SK-N-SH treated with all-trans-retinoic acid at 6 μM for 48 hours (cell line): ENCODE measurements at regions not wholly inside any gene's neighbourhood (a gene's known extent, or its start where the extent isn't known, plus 50 kb on each side); places are given as distances from the start of the nearest gene placed in this dataset.

Source experiments
- ARNTL ChIP-seq: fragments of 450-650 bp; formaldehyde crosslinking; IDR thresholded peaks from 2 replicates; pipeline ENCODE4 v1.5.0; 2020; ENCODE audit warnings: low read depth, mild to moderate bottlenecking, moderate library complexity, borderline replicate concordance
- BACH2 ChIP-seq: fragments of 250-450 bp; sonication (Bioruptor Pico); IDR thresholded peaks from 2 replicates; pipeline ENCODE4 v1.9.0; 2021; ENCODE audit warnings: mild to moderate bottlenecking, borderline replicate concordance
- CREB5 ChIP-seq: fragments of 250-450 bp; sonication (Bioruptor Pico); IDR thresholded peaks from 2 replicates; pipeline ENCODE4 v1.5.1; 2020; ENCODE audit warnings: low read depth, mild to moderate bottlenecking, moderate library complexity
- CSDC2 ChIP-seq: fragments of 250-450 bp; sonication (Bioruptor Pico); IDR thresholded peaks from 2 replicates; pipeline ENCODE4 v1.5.0; 2020; ENCODE audit warnings: mild to moderate bottlenecking, moderate library complexity
- ESRRG ChIP-seq: fragments of 250-450 bp; sonication (Bioruptor Pico); IDR thresholded peaks from 2 replicates; pipeline ENCODE4 v1.6.1; 2021; ENCODE audit warnings: mild to moderate bottlenecking
- OSR1 ChIP-seq: fragments of 250-450 bp; sonication (Bioruptor Pico); IDR thresholded peaks from 2 replicates; pipeline ENCODE4 v1.8.0; 2022; ENCODE audit warnings: moderate library complexity, mild to moderate bottlenecking, inconsistent platforms
- PATZ1 ChIP-seq: fragments of 250-450 bp; sonication (Bioruptor Pico); IDR thresholded peaks from 2 replicates; pipeline ENCODE4 v1.8.0; 2020; ENCODE audit warnings: mild to moderate bottlenecking, moderate library complexity, borderline replicate concordance
- POU6F1 ChIP-seq: fragments of 250-450 bp; sonication (Bioruptor Pico); IDR thresholded peaks from 2 replicates; pipeline ENCODE4 v1.8.0; 2021; ENCODE audit warnings: low read depth, mild to moderate bottlenecking, moderate library complexity, borderline replicate concordance
- PPARA ChIP-seq: fragments of 250-450 bp; sonication (Bioruptor Pico); IDR thresholded peaks from 2 replicates; pipeline ENCODE4 v1.5.0; 2020; ENCODE audit warnings: mild to moderate bottlenecking, borderline replicate concordance
- RARB ChIP-seq: fragments of 250-450 bp; sonication (Bioruptor Pico); IDR thresholded peaks from 2 replicates; pipeline ENCODE4 v1.8.0; 2021; ENCODE audit warnings: mild to moderate bottlenecking, moderate library complexity
- SNAI2 ChIP-seq: fragments of 250-450 bp; sonication (Bioruptor Pico); IDR thresholded peaks from 2 replicates; pipeline ENCODE4 v1.5.0; 2020; ENCODE audit warnings: mild to moderate bottlenecking, moderate library complexity
- ZFP3 ChIP-seq: fragments of 250-450 bp; sonication (Bioruptor Pico); IDR thresholded peaks from 2 replicates; pipeline ENCODE4 v1.5.0; 2020; ENCODE audit warnings: mild to moderate bottlenecking, moderate library complexity
- ZNF565 ChIP-seq: fragments of 450-650 bp; formaldehyde crosslinking; conservative IDR thresholded peaks from 2 replicates; pipeline ENCODE4 v1.5.0; 2020; ENCODE audit warnings: low read depth, mild to moderate bottlenecking, moderate library complexity
- ZNF8 ChIP-seq: fragments of 450-650 bp; formaldehyde crosslinking; IDR thresholded peaks from 2 replicates; pipeline ENCODE4 v1.5.0; 2020; ENCODE audit warnings: mild to moderate bottlenecking, moderate library complexity

DNA sequence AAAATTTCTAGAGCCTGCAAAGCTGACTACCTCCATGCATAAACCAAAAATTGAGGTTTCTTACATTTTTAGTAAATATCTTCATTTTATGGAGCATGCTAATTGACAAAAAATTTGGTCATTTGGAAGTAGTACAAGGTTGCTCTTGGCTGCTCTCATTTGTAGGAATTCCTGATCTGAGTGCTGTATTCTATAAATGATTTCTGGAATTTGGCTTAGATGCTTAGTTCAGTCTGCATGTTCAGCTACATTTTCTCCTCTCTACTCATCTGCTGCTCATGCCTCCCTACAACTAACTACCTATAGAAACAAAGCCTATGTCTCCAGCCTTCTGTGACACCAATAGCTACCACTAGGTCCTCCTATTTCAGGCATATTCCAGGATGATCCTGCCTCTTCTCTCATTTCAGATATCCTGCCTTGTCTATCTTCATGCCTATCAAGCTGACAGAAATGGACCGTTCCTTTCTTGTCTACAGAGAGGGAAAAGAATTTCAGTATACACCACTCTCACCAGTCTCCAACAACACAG lies 901.1 kb downstream of the TBL1XR1 start:
- TF ChIP-seq PATZ1 (CRISPR knock-in tag): no peak
- no peak for TF ChIP-seq POU6F1 (CRISPR knock-in tag)
- no peak for TF ChIP-seq ZNF565 (CRISPR knock-in tag)
- no peak for TF ChIP-seq ARNTL (CRISPR knock-in tag)
- TF ChIP-seq SNAI2 (CRISPR knock-in tag): no peak
- TF ChIP-seq RARB: no peak
- TF ChIP-seq BACH2 (CRISPR knock-in tag): no peak
- TF ChIP-seq ESRRG (CRISPR knock-in tag): no peak
- no peak for TF ChIP-seq ZFP3
- TF ChIP-seq PPARA: no peak
- TF ChIP-seq CSDC2: no peak
- no peak for TF ChIP-seq OSR1
- TF ChIP-seq CREB5: no peak
- TF ChIP-seq ZNF8: no peak
